Activated naive CD8-positive, alpha-beta T cell treated with anti-CD3 and anti-CD28 coated beads, Interleukin-2, amount 50 U/mL, for 24 hours (primary cell): ENCODE measurements at regions not wholly inside any gene's neighbourhood (a gene's known extent, or its start where the extent isn't known, plus 50 kb on each side); places are given as distances from the start of the nearest gene placed in this dataset.
"Not testable (repeated sequence)": the region's sequence is repeated elsewhere in the genome, so short reads cannot be mapped to it uniquely, and the experiment has no call there.

Experiments
- ATAC-seq: fragments of 150-1000 bp; cut with Tn5 transposase; one replicate; pipeline ENCODE4 v1.10.0; 2021
- DNase-seq: peaks from one replicate; pipeline ENCODE4 v3.0.0; 2021
- H3K27ac Mint-ChIP-seq: one replicate; pipeline ENCODE4 v1.8.0; 2021; ENCODE audit warnings: mild to moderate bottlenecking, mixed read lengths
- H3K27me3 Mint-ChIP-seq: one replicate; pipeline ENCODE4 v1.8.0; 2021; ENCODE audit warnings: mixed read lengths
- H3K36me3 Mint-ChIP-seq: one replicate; pipeline ENCODE4 v1.8.0; 2021; ENCODE audit warnings: low read depth, mixed read lengths
- H3K4me1 Mint-ChIP-seq: one replicate; pipeline ENCODE4 v1.8.0; 2021; ENCODE audit warnings: mixed read lengths
- H3K4me3 Mint-ChIP-seq: one replicate; pipeline ENCODE4 v1.8.0; 2021; ENCODE audit warnings: mild to moderate bottlenecking, moderate library complexity, mixed read lengths
- H3K9me3 Mint-ChIP-seq: one replicate; pipeline ENCODE4 v1.8.0; 2021; ENCODE audit warnings: mixed read lengths

DNA sequence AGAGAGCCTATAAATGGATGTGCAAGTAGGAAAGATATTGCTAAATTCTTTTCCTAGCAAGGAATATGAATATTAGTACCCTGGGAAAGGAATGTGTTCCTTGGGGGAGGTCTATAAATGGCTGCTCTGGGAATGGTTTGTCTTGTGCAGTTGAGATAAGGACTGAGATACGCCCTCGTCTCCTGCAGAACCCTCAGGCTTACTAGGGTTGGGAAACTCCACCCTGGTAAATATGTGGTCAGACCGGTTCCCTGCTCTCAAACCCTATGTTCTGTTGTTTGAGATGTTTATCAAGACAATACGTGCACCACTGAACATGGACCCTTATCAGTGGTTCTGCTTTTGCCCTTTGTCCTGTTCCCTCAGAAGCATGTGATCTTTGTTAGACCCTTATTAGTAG is 1698.9 kb downstream of the GRIK2 start:
- not testable (repeated sequence) for H3K27me3 Mint-ChIP-seq, H3K4me3 Mint-ChIP-seq, H3K27ac Mint-ChIP-seq, H3K4me1 Mint-ChIP-seq, H3K36me3 Mint-ChIP-seq, DNase-seq, ATAC-seq
- peaks cover 11% of the 10 kb centered on the region for H3K9me3 Mint-ChIP-seq

DNA sequence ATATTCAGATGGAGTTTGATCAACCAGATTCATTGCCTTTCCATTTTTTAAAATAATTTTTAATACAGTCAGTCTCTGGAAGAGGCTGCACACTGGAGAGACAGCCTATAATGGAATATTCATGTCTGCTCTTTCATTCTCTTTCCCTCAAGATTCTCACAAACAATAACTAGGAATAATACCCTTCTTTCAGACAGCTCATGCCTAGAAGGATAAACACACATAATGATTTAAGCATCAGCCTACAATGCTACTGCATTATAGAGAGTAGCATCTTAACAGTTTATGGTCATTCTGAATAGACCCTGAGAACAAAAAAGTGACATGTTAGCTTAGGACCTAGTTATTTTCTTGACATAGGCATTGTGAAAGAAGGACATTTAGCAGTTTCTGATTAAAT is 1692.3 kb downstream of the GRIK2 start:
- H3K36me3 Mint-ChIP-seq: no peaks in the 10 kb centered on the region
- H3K4me3 Mint-ChIP-seq: no peak overlapping the region
- DNase-seq (no peak), ATAC-seq (no peak)
- no peak overlapping the region for H3K27ac Mint-ChIP-seq
- no peaks in the 10 kb centered on the region for H3K4me1 Mint-ChIP-seq
- H3K9me3 Mint-ChIP-seq: peaks cover 4% of the 10 kb centered on the region
- no peaks in the 10 kb centered on the region for H3K27me3 Mint-ChIP-seq

DNA sequence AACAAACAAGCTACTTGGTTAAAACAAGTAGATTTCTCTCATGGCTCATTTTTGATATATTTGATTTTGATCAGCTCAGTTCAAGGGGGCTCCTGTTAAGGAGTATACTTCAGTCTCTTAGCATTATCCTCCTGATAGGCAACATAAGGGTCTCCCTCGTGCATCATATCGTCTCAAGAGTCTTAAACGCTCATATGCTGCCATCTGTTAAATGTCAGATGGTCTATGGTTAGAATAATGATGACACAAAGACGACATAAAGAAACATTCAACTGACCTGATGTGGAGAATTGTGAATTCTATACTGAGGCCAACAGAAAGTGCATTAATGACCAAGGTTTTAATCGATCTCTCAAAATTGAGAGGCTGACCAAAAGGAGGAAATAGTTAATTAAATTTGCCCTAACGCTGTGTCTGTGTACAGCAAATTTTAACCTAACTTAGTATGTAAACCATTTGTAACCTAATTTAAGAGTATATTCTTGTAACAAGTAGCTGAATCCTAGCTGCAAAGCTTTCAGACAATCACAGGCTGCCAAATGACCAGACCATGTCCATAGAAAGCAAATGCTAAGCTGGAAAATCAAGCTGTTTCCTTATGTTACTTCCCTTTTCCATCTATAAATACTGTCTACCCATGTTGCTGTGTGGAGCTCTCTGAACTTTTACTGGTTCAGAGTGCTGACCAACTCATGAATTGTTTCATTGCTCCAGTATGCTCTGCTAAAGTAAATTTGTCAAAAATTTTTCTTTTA is 1688.5 kb downstream of the GRIK2 start:
- ATAC-seq (no peak), DNase-seq (no peak)
- peaks cover 4% of the 10 kb centered on the region for H3K9me3 Mint-ChIP-seq
- H3K27me3 Mint-ChIP-seq: no peaks in the 10 kb centered on the region
- no peak overlapping the region for H3K4me3 Mint-ChIP-seq
- no peaks in the 10 kb centered on the region for H3K36me3 Mint-ChIP-seq
- no peaks in the 10 kb centered on the region for H3K4me1 Mint-ChIP-seq
- no peak overlapping the region for H3K27ac Mint-ChIP-seq

DNA sequence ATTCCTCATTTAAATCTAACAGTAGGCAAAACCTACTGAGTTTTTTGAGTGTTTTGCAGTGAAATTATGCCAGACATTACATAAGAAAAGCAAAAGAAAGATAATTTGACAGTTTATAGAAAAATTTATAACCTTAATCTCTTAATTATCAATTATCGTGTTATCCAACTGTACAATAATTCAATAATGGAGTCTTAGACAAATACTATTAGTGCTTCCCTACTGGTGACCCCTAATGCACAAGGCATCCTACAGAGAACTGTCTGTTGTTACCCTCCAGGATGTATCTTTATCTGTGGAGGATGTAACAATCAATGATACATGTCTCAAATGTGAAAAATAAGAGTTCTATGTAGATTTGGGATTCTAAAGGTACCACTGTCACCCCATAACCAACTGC is 1687.6 kb downstream of the GRIK2 start:
- Mint-ChIP-seq H3K36me3 (no peaks in the 10 kb centered on the region), H3K9me3 (peaks cover 4% of the 10 kb centered on the region), H3K27ac (no peak overlapping the region), H3K27me3 (no peaks in the 10 kb centered on the region), H3K4me3 (no peak overlapping the region), H3K4me1 (no peaks in the 10 kb centered on the region)
- DNase-seq (no peak), ATAC-seq (no peak)

DNA sequence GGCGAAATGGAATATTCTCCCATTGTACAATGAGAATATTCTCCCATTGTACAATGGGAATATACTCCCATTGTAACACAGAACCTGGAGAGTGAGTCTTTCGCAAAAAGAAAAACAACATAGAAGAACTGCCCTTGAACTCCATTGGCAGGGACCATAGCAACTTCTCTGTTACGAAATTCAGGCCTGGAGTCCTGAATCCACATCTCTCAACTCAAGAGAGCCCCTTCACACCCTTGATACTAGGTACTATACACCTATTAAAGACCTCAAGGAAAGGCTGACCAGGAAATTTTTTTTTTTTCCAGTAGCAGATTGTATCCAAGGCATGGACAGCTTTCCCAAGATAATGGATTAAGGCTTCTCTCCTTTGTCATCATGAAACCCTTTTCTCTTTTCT is 1687.0 kb downstream of the GRIK2 start:
- DNase-seq (no peak), ATAC-seq (no peak)
- H3K9me3 Mint-ChIP-seq: peaks cover 4% of the 10 kb centered on the region
- H3K36me3 Mint-ChIP-seq: no peaks in the 10 kb centered on the region
- no peaks in the 10 kb centered on the region for H3K4me1 Mint-ChIP-seq
- H3K4me3 Mint-ChIP-seq: no peak overlapping the region
- no peaks in the 10 kb centered on the region for H3K27me3 Mint-ChIP-seq
- no peak overlapping the region for H3K27ac Mint-ChIP-seq

DNA sequence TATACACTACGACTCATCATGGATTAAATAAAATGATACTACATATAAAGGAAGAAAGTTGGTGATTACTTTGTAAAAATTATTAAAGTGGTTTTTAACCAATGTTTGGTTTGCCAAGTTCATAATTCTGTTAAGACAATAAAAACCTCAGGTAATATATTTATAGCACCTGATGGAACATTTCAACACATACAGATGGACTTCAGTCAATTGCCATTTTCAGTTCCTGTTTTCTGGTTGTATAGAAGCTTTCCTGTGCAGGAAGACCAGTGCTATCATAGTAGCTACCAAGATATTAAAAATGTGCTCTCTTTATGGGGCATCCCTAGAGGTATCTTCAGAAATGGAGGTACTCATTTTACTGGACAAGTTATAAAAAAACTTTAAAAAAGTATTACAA is 1686.4 kb downstream of the GRIK2 start:
- no peaks in the 10 kb centered on the region for H3K36me3 Mint-ChIP-seq
- no peak for DNase-seq
- no peaks in the 10 kb centered on the region for H3K4me1 Mint-ChIP-seq
- peaks cover 4% of the 10 kb centered on the region for H3K9me3 Mint-ChIP-seq
- no peak for ATAC-seq
- H3K27me3 Mint-ChIP-seq: no peaks in the 10 kb centered on the region
- H3K4me3 Mint-ChIP-seq: no peak overlapping the region
- H3K27ac Mint-ChIP-seq: no peak overlapping the region

DNA sequence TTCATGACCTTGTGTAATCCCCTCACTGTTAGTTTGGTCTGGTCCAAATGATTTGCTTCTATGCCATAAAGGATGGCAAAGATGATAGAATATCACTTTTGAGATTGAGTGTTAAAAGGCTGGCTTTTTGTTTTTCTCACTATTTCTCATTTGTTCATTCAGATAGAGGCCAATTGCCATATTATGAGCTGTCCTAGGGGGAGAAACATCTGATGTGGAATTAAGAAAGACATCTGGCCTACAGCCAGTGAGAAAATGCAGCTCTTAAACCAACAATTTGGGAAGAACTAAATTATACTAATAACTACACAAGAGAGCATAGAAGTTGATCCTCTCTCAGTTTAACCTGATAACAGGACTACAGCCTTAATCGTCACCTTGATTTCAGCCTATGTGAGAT is 1668.6 kb downstream of the GRIK2 start:
- no peak for ATAC-seq

DNA sequence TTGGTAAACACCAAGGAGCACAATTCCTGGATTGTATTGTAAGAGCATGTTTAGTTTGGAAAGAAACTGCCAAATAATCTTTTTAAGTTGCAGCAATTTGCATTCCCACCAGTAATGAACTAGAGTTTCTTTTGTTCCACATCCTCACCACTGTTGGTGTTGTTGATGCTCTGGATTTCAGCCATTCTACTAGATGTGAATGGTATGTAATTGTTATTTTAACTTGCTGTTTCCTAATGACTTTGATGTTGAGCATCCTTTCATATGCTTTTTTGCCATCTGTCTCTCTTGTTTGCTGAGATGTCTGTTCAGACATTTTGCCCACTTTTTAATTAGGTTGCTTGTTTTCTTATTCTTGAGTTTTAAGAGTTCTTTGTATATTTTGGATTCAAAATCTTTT is 1654.1 kb downstream of the GRIK2 start:
- DNase-seq: no peak
- H3K27ac Mint-ChIP-seq: no peak overlapping the region
- H3K9me3 Mint-ChIP-seq: peaks cover 5% of the 10 kb centered on the region
- H3K36me3 Mint-ChIP-seq: no peaks in the 10 kb centered on the region
- ATAC-seq: no peak
- no peak overlapping the region for H3K4me3 Mint-ChIP-seq
- no peaks in the 10 kb centered on the region for H3K27me3 Mint-ChIP-seq
- no peaks in the 10 kb centered on the region for H3K4me1 Mint-ChIP-seq

More for the DNA sequence above, 1668.6 kb downstream of the GRIK2 start:
- H3K4me1 Mint-ChIP-seq: no peaks in the 10 kb centered on the region
- peaks cover 26% of the 10 kb centered on the region for H3K9me3 Mint-ChIP-seq
- no peak overlapping the region for H3K4me3 Mint-ChIP-seq
- H3K27ac Mint-ChIP-seq: no peak overlapping the region
- no peak for DNase-seq
- no peaks in the 10 kb centered on the region for H3K27me3 Mint-ChIP-seq
- no peaks in the 10 kb centered on the region for H3K36me3 Mint-ChIP-seq

DNA sequence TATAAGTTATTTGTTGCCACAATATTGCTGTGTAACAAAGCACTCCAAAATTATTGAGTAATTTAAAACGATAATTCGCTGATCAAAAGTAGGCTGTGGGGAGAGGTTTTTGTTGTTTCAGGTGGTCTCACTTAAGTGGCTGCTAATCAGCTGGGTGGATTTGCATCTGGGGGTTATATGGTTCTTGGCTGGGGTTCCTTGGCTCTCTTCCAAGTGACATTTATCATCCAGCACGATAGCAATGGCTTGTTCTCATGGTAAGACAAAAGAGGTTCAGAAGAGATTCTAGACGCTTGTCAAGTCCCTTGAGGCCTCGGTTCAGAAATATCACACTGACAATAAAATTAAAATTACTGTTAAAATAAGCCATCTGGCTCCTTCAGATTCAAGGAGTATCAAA is 1648.8 kb downstream of the GRIK2 start:
- ATAC-seq (no peak), DNase-seq (no peak)
- H3K9me3 Mint-ChIP-seq: peaks cover 5% of the 10 kb centered on the region
- no peaks in the 10 kb centered on the region for H3K27me3 Mint-ChIP-seq
- no peak overlapping the region for H3K4me3 Mint-ChIP-seq
- no peaks in the 10 kb centered on the region for H3K4me1 Mint-ChIP-seq
- no peak overlapping the region for H3K27ac Mint-ChIP-seq
- H3K36me3 Mint-ChIP-seq: no peaks in the 10 kb centered on the region

DNA sequence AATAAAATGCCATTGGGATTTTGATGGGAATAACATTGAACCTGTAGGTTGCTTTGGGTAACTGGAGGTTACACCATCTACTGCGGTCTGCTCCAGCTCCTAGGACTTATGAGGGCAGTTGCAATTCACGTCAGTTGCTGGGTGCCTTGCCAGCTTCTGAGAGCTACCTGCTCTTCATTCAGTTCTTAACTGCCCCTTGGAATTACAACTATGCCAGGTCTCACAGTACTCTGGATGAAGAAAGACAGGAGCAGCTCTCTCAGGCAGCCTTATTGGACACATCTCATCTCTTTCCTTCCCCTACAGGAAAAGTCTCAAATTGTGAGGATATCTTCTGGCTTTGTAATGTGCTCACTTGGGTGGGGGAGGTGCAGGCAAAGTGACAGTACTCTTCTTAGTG is 1643.3 kb downstream of the GRIK2 start:
- DNase-seq: no peak

DNA sequence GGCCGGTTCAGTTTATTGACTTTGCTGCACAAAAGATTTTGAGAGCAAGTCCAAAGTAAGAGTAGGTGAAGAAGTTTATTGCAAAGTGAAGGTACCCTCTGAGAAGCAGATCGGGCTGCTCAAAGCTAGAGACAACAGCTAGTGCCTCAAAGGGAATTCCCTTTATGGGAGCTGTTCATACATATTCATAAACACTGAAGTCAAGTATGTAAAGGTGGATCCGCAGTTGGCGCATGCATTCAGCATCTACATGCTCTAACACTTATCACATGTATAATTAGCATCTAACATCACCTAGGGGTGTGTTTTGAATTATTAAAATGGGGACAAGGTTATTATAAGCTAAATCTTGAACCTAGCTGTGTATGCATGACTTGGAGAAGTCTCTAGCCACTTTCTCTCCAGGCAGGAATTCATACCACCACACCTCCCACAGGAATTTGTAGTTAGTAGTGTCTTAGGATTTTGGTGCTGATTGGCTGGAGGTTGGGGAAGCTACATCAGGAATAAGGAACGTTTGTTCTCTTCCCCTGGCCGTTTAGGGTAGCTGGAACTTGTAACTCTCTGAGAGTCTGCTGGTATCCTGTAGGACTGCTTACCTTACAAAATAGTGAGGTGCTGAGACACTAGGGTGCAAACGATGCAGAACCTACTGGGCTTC is 1633.9 kb downstream of the GRIK2 start:
- no peaks in the 10 kb centered on the region for H3K9me3 Mint-ChIP-seq
- ATAC-seq: no peak
- H3K27ac Mint-ChIP-seq: no peak overlapping the region
- H3K4me1 Mint-ChIP-seq: no peaks in the 10 kb centered on the region
- no peaks in the 10 kb centered on the region for H3K36me3 Mint-ChIP-seq
- no peak for DNase-seq
- H3K27me3 Mint-ChIP-seq: no peaks in the 10 kb centered on the region
- no peak overlapping the region for H3K4me3 Mint-ChIP-seq

More for the DNA sequence above, 1643.3 kb downstream of the GRIK2 start:
- H3K9me3 Mint-ChIP-seq: peaks cover 6% of the 10 kb centered on the region
- no peaks in the 10 kb centered on the region for H3K4me1 Mint-ChIP-seq
- no peak for ATAC-seq
- H3K4me3 Mint-ChIP-seq: no peak overlapping the region
- H3K27ac Mint-ChIP-seq: no peak overlapping the region
- no peaks in the 10 kb centered on the region for H3K36me3 Mint-ChIP-seq
- no peaks in the 10 kb centered on the region for H3K27me3 Mint-ChIP-seq

DNA sequence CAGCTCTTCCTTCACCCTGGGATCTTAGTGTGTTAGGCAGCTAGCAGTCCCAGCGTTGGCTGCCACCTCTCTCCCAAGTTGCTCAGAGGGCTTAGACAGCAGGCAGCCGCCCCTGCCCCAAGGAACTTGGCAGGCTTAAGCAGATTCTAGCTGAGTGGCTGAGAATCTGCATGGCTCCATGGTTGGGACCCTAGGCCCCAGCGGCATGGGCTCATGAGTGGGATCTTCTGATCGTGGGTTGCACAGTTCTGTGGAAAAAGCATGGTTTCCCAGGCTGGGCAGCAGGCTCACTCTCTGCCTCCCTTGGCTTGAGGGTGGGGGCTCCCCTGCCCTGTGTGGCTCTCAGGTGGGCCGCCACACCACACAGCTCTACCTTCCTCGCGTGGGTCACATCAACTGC is 1624.9 kb downstream of the GRIK2 start:
- no peaks in the 10 kb centered on the region for H3K4me1 Mint-ChIP-seq
- H3K27me3 Mint-ChIP-seq: no peaks in the 10 kb centered on the region
- ATAC-seq: no peak
- DNase-seq: no peak
- no peaks in the 10 kb centered on the region for H3K36me3 Mint-ChIP-seq
- H3K27ac Mint-ChIP-seq: no peak overlapping the region
- H3K4me3 Mint-ChIP-seq: no peak overlapping the region
- peaks cover 11% of the 10 kb centered on the region for H3K9me3 Mint-ChIP-seq

DNA sequence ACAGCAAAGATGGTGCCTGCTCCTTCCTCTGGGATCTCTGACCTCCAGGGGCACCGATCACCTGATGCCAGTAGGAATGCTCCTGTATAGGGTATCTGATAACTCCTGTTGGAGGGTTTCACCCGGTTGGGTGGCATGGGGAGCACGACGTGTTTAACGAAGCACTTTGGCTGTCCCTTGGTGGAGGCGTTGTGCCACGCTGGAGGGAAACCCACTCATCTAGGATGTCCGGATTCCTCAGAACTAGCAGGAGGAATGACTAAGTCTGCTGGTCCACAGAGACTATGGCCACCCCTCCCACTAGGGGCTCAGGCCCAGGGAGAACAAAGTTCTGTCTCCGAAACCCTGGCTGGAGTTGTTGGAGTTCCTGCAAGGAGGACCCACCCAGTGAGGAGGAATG is 1624.4 kb downstream of the GRIK2 start:
- no peak overlapping the region for H3K27ac Mint-ChIP-seq
- ATAC-seq (no peak), DNase-seq (no peak)
- H3K4me1 Mint-ChIP-seq: no peaks in the 10 kb centered on the region
- H3K9me3 Mint-ChIP-seq: peaks cover 15% of the 10 kb centered on the region
- no peaks in the 10 kb centered on the region for H3K36me3 Mint-ChIP-seq
- no peaks in the 10 kb centered on the region for H3K27me3 Mint-ChIP-seq
- H3K4me3 Mint-ChIP-seq: no peak overlapping the region

DNA sequence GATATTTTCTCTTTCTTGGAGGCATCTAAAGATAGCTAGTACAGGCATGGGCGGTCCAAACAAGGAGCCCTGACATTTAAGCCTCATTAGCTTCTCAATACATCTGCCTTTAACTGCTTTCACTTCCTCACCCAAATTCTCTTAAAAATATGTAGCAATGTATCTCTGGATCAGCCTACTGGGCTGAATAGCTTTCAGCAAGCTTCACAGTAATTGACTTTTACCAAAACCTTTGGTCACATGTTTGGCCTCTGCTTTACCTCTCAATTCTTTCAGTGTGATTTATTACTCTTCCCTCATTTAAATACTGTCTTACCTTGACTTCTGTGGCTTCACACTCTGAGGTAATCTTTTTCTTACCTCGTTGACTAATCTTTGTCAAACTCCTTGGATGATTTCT is 1618.1 kb downstream of the GRIK2 start:
- DNase-seq: no peak
- H3K27me3 Mint-ChIP-seq: no peaks in the 10 kb centered on the region
- no peaks in the 10 kb centered on the region for H3K4me1 Mint-ChIP-seq
- no peaks in the 10 kb centered on the region for H3K36me3 Mint-ChIP-seq
- ATAC-seq: no peak
- peaks cover 22% of the 10 kb centered on the region for H3K9me3 Mint-ChIP-seq
- H3K27ac Mint-ChIP-seq: no peak overlapping the region
- no peak overlapping the region for H3K4me3 Mint-ChIP-seq

DNA sequence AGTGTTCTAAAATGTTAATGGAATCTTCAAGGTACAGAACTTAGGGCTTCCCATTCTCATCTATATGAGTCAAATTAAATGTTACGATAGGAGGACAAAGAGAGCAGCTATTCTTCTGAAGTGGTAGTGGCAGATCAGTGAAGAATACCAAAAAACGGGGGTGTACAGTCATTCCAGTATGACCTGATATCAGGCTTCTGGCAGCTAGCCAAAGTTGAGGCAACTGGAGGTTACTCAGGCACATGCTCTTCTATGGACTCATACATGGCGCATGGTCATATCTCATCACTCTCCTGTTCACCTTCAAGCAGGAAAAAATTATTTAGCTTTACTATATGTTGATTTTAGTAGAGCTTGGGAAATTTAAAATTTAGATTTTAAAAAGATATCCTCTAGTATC is 1608.8 kb downstream of the GRIK2 start:
- no peak overlapping the region for H3K27ac Mint-ChIP-seq
- no peak for ATAC-seq
- H3K9me3 Mint-ChIP-seq: peaks cover 6% of the 10 kb centered on the region
- H3K27me3 Mint-ChIP-seq: no peaks in the 10 kb centered on the region
- no peak overlapping the region for H3K4me3 Mint-ChIP-seq
- H3K36me3 Mint-ChIP-seq: no peaks in the 10 kb centered on the region
- no peaks in the 10 kb centered on the region for H3K4me1 Mint-ChIP-seq
- no peak for DNase-seq
